Inferior parietal cortex (tissue), 1 donor: ENCODE measurements at regions not wholly inside any gene's neighbourhood (a gene's known extent, or its start where the extent isn't known, plus 50 kb on each side); places are given as distances from the start of the nearest gene placed in this dataset.
"Not testable (repeated sequence)": the region's sequence is repeated elsewhere in the genome, so short reads cannot be mapped to it uniquely, and the experiment has no call there.

ENCODE experiments used
- DNase-seq: peaks from one replicate; pipeline ENCODE4 v3.0.0-alpha.2; 2016; ENCODE audit errors: extremely low spot score

DNA sequence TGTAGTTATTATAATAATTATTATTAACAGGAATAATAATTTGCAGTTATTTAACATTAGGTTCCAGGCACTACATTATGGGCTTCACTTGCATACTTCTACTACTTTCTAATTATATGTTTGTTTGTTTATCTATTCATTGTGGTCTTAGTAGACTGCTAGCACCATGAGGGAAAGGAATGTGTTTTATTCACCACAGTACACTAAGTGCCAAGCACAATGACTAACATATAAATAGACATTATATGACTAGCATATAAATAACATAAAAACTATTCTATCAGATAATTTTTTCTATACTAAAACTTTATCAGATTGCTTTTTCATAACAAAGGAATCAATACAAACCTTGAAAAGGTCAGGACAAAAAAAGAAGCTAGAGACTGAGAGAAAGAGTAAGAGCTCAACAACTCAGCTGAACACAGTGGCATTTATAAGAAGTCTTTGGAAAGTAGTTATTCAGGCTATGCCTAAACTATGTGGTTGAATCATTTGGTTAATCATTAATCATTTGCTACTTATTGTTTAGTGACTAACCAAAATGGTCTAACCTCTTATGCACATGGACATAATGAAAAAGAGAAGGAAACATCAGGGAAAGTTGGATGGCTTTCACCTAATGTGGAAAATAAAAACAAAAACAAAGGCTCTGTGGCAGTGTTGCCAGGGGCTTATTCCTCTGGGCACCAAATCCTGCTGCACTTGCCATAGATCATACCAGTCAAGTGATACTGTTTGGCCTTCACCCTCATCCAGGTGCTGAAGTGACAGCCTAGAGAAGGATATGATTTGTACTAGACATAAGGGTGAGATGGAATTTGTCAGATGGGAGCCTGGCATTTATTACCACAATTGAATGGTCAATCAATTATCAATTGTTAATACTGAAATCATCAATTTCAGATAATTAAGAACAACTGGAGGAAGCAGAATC is 174.9 kb downstream of the ETAA1 start:
- no peak for DNase-seq

DNA sequence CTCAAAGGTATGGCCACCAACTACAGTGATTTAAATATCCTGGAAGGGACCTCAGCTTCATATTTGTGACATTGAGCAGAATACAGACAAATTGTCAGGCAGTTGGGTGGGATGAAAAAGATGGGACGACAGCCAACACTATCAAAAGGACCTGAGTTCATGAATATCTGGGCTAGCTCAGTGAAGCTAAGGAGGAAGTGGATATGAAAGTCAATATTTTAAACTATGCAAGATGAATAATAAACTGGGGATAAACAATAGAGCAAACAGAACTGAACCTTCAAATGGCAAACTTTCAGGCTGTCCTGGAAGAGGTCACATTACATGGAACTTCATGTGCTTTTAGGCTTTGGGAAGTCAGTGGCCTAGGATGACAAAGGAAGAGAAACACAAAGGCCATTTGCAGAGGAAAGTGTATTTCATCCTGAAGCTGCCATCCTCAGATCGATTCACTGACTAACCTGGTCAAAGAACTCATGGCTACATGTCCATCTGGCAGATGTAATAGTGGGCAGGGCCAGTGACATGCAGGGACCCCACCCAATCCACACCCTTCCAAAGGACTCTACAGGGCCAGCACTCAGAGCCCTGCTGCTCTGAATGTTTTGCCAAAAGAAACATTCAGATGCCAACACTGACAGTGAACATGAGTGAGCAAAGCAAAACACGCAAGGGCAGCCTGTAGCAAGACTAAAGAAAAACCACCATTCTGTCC is 175.7 kb downstream of the ETAA1 start:
- no peak for DNase-seq

DNA sequence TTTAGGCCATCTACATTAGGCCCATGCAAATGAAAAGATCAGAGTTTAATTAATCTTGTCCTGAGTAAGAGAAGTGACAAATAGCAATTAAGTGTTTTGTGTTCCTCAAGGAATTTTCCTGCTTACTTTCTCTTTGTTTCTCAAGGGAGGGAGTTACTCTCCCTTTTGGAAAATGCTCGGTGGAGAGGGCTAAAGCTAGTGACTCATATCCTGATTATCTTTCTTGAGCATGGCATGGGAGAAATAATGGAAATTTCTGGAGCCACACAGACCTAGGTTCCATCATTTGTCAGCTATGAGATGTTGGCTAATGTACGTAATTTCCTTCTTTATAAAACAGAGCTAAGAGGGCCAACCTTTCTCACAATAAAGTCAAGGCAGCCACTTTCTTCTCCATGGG is 177.1 kb downstream of the ETAA1 start:
- no peak for DNase-seq

DNA sequence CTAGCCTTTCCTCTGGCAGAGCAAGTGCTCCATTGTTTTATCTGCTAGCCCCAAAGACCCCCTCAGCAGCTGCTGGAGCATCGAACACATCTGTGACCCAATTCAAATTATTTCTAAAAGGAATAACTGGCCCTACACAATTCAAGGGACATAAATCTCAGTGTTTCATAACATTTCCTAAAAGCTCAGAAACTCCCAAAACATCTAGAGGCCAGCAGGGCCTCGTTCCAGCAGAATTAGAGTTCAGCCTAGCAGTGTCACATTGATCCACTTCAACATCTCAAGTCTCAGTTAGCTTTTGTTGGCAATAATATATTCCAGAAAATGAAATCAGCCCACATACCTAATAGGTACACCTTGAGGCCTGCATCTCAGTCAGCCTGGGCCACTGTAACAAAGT is 179.1 kb downstream of the ETAA1 start:
- DNase-seq = no peak

DNA sequence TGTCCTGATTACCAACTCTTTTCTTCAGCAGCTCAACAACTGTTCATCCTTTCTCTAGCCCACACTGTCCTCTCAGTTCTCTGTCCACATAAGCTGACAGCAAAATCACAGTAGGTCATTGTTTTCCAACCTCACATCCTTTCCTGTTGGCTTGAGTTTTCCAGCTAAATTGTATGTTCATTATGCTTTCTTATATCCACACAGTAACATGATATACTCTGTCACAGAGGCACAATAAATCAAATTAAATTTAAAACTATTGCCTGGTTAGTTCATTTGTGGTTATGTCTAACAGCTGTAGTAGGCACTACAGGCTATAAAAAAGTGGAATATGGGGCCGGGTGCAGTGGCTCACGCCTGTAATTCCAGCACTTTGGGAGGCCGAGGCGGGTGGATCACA is 179.9 kb downstream of the ETAA1 start:
- DNase-seq = no peak

DNA sequence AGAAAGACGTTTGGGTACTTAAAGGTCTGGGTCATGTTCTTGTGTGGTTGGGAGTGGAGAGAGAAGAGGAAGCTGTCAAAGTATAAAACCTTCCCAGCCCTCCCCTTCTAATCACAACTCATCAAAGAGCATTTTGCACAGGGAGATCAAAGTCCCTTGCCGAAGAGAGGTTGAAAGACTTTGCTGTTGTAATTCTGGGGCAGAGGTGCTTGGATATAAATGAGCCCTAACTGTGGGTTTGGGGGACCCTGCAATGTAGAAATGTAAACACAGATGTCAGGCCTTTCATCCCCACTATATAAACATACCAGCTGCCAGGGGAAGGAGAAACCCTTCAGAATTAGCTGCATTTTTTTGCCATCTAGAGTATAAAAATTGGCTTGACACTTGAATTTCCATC is 182.1 kb downstream of the ETAA1 start:
- DNase-seq = no peak

DNA sequence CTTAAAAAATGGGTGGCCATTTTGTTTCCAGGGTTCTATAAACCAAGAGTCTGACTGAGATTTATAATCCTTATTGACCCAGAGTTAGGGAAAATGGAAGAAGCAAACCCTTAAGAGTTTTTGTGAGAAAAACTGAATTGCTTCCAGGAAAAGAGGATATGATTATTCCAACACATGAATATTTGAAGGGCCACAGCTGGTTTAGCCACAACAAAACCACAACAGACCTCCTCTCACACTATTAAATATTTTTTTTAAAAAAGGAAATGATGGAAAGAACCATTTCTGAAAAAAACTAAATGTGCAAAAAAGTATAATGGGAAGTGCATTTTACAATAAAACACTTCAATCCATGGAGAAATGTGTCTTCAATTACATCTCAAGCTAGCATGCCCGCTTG is 182.7 kb downstream of the ETAA1 start:
- no peak for DNase-seq

DNA sequence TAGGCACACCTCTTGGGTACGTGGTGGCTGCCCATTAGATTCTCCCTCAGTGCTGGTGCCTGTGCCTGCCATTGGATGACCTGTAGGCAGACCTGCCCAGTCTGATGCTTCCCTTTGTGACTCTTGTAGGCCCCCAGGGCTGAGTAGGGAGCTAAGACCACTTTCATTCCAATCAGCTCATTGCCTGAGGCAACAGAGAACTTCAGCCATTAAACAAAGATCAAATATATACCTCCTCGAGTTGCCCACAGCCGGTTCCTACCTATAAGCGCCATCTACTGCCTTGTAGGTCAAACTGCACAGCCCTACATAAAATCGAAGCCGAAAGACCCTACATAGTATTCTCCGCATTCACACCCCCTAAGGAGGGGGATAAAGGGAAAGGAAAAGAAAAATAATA is 184.6 kb downstream of the ETAA1 start:
- no peak for DNase-seq

DNA sequence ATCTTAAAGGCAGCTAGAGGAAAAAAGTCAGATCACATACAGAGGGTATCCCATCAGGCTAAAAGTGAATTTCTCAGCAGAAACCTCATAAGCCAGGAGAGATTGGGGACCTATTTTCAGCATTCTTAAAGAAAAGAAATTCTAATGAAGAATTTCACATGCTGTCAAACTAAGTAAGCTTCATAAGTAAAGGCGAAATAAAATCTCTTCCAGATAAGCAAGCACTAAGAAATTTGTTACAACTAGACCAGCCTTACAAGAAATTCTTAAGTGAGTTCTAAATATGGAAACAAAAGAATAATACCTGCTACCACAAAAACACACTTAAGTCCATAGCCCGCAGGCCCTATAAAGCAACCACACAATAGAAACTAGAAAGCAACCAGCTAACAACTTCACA is 186.1 kb downstream of the ETAA1 start:
- DNase-seq = no peak

DNA sequence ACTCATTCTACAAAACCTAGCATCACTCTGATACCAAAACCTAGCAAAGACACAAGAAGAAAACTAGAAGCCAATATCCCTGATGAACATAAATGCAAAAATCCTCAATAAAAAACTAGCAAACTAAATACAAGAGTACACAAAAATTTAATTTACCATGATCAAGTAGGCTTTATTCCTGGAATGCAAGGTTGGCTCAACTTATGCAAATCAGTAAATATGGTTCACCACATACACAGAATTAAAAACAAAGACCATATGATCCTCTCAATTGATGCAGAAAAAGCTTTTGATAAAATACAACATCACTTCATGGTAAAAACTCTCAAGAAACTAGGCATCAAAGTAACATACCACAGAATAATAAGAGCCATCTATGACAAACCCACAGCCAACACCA is 188.3 kb downstream of the ETAA1 start:
- DNase-seq = no peak

DNA sequence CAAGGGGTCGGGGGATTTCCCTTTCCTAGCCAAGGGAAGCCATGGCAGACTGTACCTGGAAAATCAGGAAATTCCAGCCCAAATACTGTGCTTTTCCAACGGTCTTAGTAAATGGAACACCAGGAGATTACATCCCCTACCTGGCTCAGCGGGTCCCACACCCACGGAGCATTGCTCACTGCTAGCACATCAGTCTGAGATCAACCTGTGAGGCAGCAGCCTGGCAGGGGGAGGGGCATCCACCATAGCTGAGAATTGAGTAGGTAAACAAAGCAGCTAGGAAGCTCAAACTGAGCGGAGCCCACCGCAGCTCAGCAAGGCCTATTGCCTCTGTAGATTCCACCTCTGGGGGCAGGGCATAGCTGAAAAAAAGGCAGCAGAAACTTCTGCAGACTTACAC is 192.0 kb downstream of the ETAA1 start:
- not testable (repeated sequence) for DNase-seq

DNA sequence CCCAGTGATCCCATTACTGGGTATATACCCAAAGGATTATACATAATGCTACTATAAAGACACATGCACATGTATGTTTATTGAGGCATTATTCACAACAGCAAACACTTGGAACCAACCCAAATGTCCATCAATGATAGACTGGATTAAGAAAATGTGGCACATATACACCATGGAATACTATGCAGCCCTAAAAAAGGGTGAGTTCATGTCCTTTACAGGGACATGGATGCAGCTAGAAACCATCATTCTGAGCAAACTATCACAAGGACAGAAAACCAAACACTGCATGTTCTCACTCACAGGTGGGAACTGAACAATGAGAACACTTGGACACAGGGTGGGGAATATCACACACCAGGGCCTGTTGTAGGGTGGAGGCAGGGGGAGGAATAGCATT is 197.4 kb downstream of the ETAA1 start:
- not testable (repeated sequence) for DNase-seq

DNA sequence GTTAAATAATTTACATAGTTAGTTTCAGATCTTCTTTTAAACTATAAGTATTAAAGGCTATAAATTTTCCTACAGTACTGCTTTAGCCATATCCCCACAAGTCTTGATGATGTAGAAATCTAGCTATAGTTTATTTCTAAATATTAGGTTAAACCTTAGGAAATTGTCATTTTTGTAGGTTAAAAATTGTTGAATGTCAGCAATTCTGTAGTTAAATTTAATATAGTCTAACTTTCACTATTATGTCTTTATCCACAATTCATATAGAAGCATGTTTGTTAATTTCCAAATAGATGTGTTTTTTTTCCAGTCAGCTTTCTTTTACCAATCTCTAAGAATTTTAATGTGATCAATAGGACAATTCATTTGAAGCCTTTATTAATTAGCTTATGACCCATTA is 199.7 kb downstream of the ETAA1 start:
- no peak for DNase-seq

DNA sequence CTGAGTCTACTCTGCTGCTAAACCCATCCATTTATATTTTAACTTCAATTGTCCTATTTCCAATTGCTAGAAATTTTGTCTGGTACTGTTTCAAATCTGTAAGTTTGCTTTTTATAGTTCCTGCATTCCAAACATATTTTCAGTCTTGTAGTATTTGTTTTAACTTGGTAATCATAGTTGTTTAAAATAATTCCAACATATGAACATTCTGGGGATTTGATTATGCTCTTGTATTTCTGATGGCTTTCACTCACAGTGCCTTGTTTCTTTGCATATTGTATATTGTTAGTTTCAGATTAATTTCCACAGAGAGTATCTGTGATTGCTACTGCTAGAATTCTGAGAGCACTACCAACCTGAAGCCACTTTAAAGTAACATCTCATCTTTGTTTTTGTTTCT is 202.4 kb downstream of the ETAA1 start:
- no peak for DNase-seq

DNA sequence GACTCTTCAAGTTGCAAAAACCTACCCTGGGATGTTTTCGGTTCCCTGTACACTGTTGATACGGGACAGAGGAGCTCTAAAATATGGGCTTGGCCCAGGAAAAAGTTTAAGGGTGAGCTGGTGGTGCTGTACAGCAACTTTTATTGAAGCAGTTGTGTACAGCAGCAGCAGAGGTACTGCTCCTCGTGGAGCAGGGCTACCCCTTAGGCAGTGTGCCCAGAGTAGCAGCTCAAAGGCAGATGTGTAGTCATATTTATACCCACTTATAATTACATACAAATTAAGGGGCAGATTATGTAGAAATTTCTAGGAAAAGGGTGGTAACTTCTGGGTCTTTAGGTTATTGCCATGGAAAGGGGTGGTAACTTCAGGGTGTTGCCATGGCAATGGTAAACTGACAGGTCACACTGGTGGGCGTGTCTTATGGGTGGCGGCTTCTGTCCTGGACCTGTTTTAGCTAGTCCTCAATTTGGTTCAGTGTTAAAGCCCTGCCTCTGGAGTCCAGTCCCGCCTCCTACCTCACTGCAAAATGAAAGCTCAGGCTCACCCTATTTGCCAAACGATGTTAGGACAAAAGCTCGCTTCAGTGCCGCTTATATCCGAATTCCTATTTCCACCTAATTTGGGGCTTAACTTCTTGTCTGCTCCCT is 203.2 kb downstream of the ETAA1 start:
- DNase-seq = no peak

DNA sequence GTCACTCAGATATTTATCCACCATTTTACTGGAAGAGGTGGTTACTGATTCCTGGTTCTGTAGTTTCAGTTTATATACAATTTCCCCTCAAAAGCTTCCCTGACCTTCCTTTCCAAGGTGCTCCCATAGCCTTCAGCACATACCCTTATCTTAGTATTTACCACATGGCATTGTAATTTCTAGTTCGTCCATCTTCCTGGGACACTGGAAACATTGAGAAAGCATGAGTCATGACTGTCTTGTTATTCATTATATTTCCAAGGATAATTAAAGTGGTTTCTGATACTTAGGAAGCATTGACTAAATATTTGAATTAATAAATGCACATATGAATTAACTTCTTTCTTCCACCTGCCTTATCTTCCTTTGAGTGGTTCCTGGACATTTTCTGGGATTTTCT is 203.8 kb downstream of the ETAA1 start:
- no peak for DNase-seq

DNA sequence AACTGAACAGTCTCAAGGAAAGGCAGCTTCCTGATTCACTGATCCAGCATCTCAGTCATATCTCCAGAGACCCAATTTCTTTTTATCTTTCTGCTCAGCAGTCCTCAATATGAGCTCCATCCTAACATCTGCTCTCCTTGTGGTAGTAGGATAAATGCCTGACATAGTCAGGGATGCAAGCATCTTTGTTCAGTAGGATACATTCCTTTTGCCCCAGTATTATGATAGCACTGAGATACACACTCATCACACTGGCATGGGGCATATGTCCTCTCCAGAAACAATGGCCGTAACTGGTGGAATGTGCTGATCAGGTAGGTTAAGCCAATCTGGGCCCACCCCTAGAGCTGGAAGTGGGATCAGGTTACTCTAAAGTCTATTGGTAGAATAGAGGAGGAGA is 207.2 kb downstream of the ETAA1 start:
- no peak for DNase-seq

DNA sequence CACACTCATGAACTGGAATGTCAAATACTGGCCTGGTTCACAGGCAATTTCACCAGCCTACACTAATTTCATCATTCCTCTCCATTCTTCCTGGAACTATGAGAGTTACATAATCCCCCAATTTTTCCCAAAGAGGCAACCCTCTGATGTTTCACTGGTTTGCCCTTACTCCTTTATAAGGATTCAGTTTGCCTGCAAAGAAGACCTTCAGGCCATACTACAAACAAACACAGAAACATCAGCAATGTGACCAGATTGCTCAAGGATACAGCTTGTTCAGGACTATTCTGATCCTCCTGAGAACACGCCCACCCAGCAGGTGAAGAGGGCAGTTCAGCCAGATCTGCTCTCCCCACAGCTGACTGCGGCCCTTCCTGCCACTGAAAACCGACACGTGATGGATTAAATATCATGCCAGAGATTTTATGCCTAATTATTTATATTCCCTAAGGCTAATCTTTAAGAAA is 215.5 kb downstream of the ETAA1 start:
- no peak for DNase-seq

DNA sequence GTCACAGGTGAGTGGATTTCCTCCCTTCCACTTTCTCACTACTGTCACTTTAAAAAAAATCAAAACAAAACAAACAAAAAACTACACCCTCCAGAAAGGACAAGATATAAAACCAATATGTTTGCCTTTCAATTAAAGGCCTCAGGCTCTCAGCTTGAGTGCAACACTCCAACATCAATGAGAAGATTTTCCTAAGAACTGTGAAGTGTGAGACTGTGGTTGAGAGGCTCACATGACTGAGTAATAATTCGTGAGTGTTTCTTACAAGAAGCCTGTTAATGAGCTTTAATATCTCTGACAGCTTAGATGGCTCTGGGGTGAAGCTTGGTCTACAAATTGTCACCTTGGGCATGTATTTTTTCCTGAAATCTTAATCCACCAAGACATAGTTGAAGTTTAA is 216.1 kb downstream of the ETAA1 start:
- DNase-seq = no peak

DNA sequence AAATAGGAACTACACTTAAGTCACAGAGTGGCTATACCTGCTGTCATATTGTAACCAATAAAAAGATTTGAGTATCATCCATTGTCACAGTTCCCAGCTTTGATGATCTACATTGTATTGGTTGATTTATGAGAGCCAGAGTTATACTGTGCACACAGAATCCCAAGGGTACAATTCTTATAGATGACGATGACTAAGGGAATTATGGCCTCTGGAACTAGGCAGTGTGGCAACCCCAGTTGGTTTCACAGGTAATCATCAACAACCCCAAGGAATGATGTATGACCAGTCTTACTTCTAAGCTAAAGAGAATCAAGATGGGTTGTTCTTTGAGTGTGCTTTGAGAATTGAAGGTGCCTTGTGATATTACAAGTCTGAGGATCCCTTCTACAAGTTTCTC is 217.3 kb downstream of the ETAA1 start:
- no peak for DNase-seq

DNA sequence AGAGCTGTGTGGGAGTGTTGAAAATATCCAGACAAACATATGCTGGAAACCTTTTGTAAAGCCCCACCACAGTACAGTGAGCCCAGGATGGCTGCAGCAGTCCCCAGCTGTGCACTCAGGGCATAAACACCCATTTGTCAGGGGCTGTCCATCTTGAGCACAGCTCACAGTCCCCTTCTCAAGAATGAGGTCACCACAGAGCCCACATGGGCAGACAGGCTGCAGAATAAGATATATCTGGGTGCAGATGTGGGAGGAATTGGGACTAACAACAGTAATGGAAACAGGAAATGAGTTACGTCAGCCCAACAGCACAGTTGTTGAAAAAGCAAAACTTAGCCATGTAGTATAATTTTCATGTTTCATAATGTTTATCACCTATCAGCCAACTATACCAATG is 219.6 kb downstream of the ETAA1 start:
- no peak for DNase-seq

DNA sequence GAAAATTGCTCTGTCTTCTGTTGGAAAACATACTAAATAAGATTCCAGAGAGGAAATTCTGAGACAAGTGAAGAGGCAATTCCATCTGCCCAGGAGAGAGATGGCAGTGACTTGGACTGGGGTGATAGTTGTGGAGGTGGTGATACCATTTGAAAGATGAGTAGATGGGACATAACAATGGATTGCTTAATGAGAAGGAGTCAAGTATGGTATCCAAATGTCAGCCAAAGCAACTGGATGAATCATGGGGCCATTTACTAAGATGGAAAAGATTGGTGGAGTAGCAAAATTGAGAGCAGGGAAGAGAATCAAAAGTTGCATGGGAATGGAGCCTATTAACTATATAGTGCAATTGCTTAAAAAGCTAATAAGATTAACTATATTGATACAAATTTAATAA is 222.1 kb downstream of the ETAA1 start:
- DNase-seq = no peak

DNA sequence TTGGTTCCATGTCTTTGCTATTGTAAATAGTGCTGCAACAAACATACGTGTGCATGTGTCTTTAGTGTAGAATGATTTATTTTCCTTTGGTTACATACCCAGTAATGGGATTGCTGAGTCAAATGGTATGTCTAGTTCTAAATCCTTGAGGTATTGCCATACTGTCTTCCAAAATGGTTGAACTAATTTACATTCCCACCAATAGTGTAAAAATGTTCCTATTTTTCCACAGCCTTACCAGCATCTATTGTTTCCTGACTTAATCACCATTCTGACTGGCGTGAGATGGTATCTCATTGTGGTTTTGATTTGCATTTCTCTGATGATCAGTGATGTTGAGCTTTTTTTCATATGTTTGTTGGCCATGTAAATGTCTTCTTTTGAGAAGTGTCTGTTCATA is 226.6 kb downstream of the ETAA1 start:
- not testable (repeated sequence) for DNase-seq
